ENCODE measurements at regions not wholly inside any gene's neighbourhood (a gene's known extent, or its start where the extent isn't known, plus 50 kb on each side); places are given as distances from the start of the nearest gene placed in this dataset.

- DNase-seq: no peak
These were observed 522.5 kb upstream of the ID2 start for GRCh38 chr2:8159211-8159965.

DNA sequence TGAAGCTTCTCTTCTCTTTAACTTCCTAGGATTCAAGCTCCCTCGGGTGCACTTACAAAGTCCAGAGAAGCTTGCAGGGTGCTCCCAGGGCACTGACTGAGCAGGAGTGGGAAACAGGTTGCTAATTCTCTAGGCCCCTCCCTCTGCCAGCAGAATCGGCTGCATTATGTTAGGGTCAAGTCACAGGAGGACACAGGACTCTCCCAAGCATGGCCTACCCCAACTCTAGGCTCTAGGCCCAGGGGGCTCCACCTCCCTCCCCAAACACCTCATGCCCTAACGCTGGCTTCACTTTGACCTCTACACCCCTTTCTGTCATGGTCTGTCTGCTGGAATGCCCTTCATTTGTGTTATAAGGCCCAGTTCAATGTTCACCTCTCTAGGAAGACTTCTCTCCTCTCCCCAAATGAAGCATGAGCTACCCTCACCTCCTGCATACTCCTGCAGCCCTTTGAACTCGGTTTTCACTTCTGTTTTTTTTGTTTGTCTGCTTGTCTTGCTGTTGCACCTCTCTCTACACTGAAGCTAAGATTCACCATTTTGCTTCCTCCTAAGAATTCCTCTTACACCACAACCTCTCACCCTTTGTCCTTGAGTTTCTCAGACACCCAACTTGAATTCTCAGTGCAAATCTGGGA is 521.8 kb upstream of the ID2 start:
- no peak for DNase-seq

DNA sequence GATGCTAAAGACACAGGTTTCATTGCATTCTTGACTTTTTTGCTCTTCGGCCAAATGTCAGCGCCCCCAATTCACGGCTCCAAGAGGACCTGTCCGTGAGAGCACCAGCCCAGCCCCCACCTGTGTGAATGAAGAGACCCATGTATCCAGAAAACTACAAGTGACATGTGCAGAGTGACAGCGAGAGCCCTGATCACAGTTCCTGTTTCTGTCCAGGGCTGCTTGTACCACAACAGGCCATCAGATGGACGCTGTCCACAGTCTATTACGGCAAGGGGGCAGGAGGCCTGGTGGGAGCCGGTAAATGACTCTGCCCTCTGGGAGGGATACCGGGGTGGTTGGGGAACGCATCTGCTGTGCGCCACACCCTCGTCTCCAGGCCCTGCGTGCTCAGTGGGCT is 520.9 kb upstream of the ID2 start:
- DNase-seq: no peak

- DNase-seq: no peak
These were observed 519.3 kb upstream of the ID2 start for GRCh38 chr2:8162552-8162951.

GRCh38 chr2:8165550-8165949 is 516.3 kb upstream of the ID2 start:
- no peak for DNase-seq

GRCh38 chr2:8168022-8168717 is 513.7 kb upstream of the ID2 start:
- no peak for DNase-seq

DNA sequence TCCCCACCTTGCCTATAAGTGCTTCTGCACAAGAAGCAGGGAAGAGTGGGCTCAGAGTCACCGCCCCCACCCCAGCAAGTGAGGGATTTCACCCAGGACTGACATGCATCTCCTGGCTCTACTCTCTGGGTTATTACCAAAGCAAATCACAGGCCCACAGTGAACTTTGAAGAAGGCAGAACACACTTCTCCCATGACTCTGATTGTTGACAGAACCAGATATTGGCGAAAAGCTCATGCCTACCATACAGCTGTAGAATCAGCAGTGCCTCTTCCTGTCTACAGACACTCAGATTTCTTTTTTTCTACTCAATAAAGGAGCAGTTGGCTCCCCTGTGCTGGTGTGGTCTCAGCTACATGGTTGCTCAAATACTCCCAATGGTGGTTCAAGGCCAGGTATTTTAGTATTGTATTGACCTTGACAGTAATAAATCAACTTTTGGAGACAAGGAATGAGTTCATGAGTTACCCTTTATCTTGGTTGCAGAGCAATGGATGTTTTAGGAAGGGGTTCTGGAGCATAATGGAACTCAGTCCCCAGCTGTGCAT is 512.9 kb upstream of the ID2 start:
- no peak for DNase-seq

DNA sequence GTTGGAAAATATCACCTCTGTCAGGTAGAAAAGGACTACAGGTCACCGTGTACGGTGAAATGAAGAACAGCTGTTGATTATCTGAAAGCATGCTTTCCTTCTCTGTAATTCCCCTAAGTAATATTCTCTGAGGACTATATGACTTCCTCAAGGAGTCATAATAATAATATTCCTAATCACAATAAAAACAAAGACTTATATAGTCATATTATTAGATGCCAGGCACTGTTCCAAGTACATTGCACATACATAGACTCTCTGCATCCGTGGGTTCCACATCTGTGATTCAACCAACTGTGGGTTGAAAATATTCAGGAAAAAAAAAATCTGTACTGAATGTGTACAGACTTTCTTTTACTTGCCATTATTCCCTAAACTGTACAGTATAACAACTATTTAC is 512.4 kb upstream of the ID2 start:
- no peak for DNase-seq

DNA sequence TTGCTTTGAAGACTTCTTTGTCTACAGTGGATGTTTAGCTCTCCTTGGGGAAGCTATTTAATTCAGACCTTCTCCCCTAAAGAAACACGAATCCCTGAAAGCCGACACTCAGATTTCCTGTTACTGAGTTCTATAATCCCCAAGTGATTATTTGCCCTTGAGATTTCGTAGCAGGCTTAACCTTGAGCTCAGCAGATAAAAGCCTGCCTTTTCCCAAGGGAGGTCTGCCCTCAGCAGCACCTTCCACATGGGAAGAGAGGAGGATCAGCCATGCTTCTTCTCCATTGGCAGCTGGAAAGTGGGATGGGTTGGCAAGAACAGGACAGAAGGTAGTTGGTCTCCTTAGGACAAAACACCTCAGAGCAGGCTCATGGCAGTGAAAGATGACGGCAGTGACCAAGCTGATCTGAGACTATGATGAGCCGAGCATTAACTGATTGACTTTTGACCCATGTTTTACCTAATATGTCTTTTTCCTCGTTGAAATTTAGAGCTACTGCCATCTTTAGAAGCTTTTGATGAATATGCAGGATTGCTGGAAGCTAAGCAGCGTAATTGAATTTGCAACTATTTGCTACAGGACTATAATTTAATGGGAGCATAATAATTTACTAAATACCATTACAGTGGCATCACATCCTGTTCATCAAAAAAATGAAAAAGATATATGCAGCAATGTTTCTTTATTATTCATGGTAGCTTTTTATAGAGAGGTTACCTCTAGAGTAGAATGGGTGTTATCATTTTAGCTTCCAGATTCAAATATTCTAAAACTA is 511.1 kb upstream of the ID2 start:
- no peak for DNase-seq

DNA sequence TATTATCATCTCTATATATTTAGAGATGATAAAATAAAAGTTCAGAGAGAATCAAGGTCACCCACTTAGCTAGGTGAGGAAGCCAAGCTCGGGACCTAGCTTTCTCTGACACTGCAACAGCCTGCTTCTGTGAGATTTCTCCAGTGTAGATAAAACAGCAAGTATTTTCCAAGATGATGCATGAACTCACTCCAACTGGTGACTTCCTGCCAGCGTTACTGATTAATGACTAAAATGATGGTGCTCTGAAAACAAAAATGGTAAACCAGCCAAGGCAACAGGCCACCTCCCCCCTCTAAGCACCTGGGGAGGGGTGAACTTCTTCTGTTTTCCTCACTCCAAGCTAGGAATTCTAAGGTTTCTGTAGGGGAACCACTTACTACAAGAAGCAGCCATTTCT is 510.2 kb upstream of the ID2 start:
- DNase-seq: no peak

DNA sequence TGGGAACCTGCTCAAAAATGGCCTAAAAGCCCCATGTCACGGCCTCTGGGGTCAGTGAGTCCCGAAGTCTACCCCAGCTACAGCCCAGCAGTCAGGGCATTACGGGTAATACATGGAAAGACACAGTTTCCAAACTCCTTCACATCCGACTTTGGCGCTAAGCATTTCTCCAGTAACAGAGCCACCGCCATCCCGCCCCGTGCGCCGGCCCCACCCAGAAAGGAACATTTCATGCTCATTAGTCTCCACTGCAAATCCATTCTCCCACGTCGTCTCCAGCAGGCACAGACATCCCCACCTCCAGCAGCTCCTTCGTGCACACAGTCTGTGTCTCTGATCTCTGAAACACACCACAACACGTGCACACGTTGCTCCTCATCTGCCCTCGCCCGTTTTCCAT is 509.2 kb upstream of the ID2 start:
- no peak for DNase-seq

- DNase-seq: no peak
These were observed 507.1 kb upstream of the ID2 start for GRCh38 chr2:8174641-8175257.

GRCh38 chr2:8176887-8177286 is 505.0 kb upstream of the ID2 start:
- no peak for DNase-seq

GRCh38 chr2:8177566-8177965 is 504.3 kb upstream of the ID2 start:
- DNase-seq: no peak

GRCh38 chr2:8178911-8179310 is 502.9 kb upstream of the ID2 start:
- no peak for DNase-seq

GRCh38 chr2:8189316-8189715 is 492.5 kb upstream of the ID2 start:
- no peak for DNase-seq

DNA sequence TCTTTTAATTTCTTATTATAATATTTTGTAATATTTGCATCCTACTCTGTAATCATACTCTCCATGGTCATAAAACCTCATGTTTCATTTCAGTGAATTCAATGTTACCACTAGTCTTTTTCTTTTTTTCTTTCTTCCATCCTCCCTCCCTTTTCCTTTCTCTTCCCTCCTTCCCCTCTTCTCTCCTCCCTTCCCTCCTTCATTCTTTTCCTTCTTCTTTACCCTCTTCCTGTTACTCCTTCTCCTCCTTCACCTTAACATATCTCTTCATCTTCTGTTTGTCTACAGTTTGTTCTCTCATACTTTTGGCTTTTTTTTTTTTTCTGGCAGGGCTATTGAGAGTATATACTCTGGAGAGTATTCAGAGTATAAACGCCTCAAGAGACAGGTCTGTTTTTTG is 491.6 kb upstream of the ID2 start:
- no peak for DNase-seq

DNA sequence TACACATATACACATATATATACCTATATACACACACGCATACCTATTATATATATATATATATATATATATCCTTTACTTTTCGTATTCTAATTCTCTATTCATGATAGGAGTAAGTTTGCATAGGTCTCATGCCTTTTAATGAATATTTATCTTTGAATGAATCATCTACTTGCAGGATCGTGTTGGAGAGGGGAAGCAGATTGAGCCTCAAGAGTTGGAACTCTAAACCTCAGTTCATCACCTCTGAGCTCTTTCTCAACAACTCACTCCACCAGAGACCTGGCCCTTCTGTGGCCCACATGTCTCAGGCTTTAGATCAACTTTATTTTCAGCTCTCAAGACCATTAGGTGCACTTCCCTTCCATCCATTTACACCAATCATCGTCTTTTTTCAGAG is 490.4 kb upstream of the ID2 start:
- DNase-seq: no peak

GRCh38 chr2:8193146-8193545 is 488.7 kb upstream of the ID2 start:
- no peak for DNase-seq

DNA sequence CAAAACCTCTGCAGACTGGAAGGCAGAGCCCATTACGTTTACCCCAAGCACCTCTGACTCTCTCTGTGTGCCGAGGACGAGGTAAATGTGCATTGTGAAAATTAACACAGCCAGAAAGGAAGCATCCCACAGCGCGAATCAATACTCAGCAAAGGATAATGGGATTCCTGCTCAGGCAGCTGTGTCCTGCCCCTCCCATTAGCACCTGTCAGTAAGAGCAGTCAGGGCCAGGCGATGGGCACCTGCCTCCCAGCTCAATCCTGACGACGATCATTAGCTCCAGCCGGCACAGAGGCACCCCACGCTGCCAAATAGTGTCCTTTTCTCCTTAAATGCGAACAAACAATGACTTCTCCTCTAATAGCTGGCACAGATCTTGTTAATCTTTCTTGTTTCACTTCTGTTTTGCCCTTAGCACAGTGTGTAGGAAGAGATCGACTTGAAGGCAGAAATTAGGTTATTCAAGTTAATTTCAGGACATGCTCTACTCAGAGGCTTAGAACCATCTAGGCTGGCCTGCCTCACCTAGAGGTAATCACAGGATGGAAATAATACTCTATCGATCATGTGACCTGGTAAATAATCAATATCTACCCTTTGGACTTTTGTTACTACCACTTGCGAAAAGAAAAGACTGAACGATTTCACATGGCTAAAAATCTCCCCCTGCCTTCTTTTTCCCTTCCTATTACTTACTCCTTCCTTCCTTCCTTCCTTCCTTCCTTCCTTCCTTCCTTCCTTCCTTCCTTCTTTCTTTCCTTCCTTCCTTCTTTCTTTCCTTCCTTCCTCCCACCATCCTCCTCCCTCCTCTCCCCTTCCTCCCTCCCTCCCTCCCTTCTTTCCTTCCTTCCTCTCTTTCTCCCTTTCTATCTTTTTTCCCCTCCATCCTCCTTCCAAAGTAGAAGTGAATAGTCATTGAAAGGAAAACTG is 487.9 kb upstream of the ID2 start:
- no peak for DNase-seq

GRCh38 chr2:8195784-8196183 is 486.1 kb upstream of the ID2 start:
- DNase-seq: no peak

DNA sequence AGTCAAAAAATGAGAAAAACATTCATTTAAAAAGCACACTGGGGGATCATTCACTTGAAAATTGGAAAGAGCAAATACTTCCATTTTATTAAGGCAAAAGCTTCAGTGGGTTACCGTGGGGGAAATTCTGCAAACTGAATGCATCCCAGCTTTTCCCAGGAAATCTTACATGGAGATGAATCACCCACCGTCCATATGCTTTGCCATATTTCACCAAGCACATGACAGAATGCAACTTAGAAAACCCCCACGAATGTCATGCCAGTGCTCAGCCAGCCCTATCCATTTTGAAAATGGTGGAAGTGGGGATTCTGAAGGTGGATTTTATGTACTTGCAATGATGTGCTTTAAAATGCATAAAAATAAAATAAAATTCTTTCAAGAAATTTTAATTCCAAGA is 485.5 kb upstream of the ID2 start:
- no peak for DNase-seq

All from activated CD4-positive, alpha-beta T cell treated with anti-CD3 and anti-CD28 coated beads, Interleukin-2, amount 50 U/mL, for 1 hour (primary cell).